ENCODE measurements at regions not wholly inside any gene's neighbourhood (a gene's known extent, or its start where the extent isn't known, plus 50 kb on each side); places are given as distances from the start of the nearest gene placed in this dataset.

DNA sequence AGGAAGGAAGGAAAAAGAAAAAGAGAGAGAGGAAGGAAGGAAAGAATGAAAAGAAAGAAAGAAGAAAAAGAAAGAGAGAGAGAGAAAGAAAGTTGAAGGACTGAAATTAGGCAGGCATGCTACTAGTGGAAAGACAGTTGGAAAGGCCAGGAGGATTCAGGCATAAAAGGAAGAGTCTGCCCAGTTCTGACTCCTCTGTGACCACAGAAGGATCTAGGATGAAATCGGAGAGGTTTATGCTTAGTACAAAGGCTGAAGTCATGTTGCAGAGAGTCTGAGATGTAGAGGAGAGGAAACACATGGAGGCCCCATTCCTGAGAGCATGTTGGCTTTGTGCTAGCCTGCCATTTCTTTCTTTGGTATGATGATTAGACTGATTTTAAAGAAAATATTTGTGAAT lies 246.5 kb upstream of the ARGLU1 start:
- ChIA-PET CTCF (no interaction called here), POLR2A (no interaction called here)

DNA sequence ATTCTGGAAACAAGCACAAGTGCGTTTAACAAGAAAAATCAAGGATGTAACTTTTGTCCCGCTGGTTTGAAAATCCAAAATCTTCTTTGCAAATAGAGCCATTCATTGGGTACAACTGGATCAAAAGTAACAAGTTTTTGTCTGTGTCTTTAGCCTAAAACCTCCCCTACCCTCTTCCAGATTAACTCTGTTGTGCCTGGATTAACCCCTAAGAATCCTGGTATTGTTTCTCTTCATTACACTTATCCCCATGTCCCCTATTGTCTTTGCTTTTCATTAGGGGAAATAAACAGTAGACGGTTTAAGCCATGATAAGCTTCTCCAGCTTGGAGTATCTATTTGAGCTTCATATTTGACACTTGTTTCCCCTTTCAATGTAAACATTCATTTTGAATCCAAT lies 242.1 kb upstream of the ARGLU1 start:
- POLR2A ChIA-PET: no interaction called here
- CTCF ChIA-PET: no interaction called here

DNA sequence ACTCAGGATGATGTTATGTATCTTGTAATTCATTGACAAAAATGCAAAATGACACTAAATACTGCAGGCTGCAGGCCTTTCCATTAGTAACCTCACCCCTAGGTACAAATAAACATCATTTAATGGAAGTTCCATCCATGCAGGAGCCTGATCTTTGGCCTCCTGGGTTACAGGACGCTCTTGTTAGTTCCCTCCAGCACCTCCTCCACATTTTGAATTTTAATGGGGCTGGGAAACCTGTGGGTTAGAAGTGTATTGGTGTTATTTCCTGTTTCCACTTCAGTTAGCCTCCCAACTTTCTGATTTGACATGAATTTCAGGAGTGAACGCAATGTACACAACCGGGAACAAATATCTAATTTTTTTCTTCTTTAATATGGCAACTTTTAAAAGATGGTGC lies 237.1 kb upstream of the ARGLU1 start:
- ChIA-PET POLR2A (no interaction called here), CTCF (no interaction called here)

DNA sequence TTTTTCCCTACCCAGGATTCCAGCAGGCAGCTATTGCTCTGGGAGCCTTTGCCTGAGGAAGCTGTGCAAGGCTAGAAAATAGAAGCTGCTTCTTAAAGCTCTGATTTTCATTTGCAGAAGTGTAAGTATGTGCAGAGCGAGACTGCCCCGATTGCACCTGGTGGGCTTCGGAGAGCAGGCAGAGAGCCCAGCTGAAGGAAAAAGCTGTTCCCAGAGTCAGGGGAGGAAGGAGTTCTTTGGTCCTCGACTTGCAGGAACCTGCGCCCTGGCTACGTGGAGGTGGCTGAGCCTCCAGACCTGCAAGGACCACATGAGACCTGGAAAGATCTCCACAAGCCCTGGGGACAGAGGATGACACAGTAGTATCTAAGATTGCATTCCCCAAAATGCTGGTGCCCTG lies 235.0 kb upstream of the ARGLU1 start:
- CTCF ChIA-PET: no interaction called here
- POLR2A ChIA-PET: no interaction called here

DNA sequence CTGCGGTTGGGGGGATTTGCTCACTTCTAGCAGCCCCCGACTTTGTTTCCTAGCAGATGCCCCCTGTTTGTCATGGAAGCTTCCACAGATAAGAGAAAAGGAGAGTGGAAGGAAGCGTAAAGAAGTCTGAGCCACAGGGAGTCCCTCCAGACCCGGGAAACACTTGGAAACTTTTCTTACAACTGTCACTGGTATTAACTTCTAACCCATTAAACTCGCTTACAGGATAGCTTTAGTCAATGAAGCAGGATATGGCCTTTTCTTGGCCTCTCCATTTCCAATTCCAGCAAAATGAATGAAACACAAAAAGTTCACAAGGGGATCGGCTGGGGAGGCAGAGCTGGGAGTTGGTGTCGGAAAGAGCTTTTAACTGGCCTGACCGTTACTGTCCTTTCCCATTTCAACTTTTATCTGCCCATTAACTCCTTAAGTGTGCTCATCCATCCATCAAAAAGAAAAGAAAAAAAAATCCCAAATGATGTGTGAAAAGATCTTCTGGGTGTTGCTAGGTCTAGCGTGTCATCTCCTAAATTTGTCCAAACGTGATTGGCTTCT lies 231.9 kb upstream of the ARGLU1 start:
- CTCF ChIA-PET: no interaction called here
- POLR2A ChIA-PET: no interaction called here

DNA sequence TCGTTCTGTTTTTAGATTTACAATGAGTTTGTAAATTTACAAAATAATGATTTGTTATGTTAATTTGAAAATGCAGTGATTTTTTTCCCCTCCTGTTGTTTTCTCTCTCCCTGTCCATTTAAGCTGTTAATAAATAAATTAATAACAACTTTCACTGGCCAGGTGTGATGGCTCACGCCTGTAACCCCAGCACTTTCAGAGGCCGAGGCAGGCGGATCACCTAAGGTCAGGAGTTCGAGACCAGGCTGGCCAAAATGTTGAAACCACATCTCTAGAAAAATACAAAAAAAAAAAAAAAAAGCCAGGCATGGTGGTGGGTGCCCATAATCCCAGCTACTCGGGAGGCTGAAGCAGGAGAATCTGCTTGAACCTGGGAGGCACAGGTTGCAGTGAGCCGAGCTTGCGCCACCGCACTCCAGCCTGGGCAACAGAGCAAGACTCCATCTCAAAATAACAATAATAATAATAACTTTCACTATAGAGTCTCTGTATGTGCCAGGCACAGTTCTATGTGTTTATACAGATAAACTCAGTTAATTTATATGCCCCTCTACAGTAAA lies 229.2 kb upstream of the ARGLU1 start:
- ChIA-PET CTCF (interaction anchor here (0.7 kb wide), 1 partner anchor 929 kb away, joined by 3 read pairs; no protein-coding TSS in a partner anchor), POLR2A (no interaction called here)

DNA sequence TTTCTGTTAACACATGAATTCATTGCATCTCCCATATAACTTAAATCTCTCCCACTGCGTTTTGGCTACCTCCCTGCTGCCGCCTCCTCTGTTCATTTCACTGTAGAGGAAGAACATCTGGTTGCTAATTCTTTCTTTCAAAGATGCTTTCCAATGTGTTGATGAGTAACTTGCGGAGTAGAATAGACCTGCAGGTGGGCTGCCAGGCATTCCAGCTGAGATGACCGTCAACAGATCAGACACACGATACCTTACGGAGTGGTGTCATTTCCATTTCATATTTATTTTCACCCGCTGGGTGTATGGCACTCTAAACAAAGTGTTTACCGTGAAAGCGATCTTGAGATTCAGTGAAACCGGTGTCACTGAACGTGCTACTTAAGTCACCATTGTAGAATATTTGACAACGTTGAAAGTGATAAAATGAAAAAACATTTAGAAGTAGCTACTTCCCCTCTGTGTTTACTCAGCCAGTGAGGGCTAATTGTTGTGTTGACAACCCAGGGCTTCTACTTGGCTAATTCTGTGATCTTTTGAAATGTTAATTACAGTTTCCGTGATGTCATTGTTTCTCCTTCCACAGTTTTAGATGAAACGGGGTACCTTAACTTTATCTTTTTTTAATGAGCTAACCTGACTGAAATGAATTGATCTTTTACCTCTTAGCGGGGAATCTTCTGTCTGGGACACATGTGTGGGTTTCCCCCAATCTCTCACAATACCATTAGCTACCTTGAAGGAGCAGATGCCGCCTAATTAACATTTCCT lies 228.5 kb upstream of the ARGLU1 start:
- CTCF ChIA-PET: interaction anchor here (0.7 kb wide), 1 partner anchor 929 kb away, joined by 3 read pairs; no protein-coding TSS in a partner anchor
- POLR2A ChIA-PET: no interaction called here

DNA sequence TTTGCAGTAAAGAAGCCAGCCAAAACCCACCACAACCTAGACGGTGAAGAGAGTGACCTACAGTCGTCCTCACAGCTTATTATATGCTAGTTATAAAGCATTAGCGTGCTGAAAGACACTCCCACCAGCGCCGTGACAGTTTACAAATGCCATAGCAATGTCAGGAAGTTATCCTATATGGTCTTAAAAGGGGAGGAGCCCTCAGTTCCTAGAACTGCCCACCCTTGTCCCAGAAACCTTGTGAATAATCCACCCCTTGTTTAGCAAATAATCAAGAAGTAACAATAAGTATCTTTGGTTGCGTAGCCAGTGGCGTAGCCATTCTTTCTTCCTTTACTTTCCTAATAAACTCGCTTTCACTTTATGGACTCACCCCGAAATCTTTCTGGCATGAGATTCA lies 227.9 kb upstream of the ARGLU1 start:
- ChIA-PET POLR2A (no interaction called here), CTCF (no interaction called here)

DNA sequence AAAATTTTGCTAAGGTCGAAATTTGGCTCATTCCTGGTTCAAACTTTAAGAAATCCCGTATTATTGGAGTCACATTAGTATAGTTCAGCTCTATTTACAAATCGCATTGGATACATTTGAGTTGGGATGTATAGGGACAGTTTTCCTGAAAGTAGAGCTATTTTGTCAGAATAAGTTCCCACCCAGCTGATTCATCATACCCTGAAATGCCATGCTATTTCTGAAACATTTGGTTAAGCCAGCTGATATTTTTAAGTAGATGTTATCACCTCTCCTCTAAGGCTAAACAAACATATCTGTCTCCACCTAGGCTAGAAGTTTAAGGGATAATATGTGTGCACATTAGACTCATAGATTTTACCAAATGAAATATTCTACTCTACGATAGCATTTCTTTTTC lies 226.2 kb upstream of the ARGLU1 start:
- POLR2A ChIA-PET: no interaction called here

DNA sequence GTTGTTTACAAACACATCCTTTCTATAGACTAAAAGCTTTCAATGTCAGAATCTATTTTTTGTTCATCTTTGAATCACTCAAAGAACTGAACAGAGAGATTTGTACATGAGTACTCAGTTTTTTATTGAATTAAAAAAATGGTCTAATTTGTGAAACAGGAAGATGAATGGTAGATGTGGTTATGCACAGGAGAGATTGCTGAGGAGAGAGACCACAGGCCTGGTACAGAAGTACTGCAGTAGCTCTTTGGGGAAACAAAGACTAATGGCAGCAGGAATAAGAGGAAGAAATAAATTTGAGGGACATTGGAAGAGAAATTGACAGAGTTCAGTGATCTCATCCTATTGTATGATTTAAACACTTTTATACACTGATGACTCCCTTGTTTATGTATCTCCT lies 222.0 kb upstream of the ARGLU1 start:
- ChIA-PET POLR2A (no interaction called here), CTCF (no interaction called here)

More for the DNA sequence above, 226.2 kb upstream of the ARGLU1 start:
- CTCF ChIA-PET: interaction anchor here (0.7 kb wide), 1 partner anchor 45 kb away, joined by 3 read pairs; no protein-coding TSS in a partner anchor

DNA sequence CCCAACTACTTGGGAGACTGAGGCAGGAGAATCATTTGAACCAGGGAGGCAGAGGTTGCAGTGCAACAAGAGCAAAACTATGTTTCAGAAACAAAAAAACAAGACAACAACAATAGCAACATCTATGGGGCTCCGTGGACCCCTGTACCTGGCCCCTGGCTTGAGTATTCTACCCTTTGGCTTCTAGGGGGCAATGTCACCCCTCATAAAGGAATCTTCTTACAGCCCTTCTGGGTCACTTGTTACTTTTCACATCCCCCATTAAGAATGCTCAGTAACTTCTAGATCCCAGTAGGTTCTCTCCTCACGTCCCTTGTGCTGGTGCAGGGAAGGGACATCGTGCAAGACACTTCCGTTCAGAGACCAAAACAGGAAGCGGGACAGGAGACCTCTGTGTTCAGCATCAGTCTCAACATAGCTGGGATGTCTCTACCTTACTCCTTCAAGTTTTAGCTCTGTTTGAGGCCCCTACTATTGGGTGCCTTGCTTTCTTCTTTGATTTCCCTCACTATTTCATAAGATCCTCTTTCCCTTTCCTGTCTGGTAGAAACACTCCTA lies 218.1 kb upstream of the ARGLU1 start:
- CTCF ChIA-PET: no interaction called here
- POLR2A ChIA-PET: no interaction called here

DNA sequence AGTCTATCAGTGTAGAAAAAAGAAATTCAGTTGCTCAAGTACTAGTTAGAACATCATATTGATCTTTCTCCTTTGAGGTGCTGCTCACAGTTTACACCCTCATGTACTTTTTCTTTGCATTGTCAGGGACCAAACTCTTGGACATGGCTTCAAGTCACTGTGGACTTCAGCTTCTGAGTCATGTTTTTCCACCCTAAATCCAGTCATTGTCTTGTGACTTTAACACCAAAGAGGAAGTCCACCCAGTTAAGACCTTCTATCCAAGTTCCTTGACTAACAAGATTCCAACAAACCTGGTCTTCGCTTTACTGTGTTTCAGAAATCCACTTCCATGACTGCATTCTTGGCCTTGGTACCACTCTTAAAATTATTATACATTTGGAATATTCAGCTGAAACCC lies 206.7 kb upstream of the ARGLU1 start:
- ChIA-PET POLR2A (no interaction called here), CTCF (no interaction called here)

DNA sequence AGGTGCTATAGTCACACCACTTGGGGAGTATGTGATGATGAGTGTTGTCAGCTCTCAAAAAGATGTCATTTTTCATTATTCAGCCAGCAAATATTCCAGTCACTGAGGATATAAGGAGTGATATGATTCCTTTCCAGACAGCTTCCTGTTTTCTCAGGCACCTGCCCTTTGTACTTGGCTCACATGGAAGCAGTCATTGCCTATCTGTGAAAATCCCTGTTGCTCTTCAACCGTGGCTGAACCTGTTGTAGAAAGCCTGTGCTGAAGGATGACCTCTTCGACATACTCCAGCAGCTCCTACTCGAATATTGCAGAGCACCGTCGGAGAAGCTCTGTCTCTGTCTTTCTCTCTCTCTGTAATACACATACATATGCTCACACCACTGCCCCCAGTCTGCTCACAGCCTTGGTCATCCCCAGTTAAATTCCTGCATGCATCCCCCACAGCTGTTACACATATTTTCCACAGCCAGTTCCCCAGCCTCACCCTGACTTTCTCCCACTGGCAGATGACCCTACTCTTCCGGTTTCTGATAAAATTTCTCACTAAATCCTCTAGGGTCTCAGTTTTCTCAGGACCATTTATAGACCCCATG lies 204.2 kb upstream of the ARGLU1 start:
- ChIA-PET CTCF (interaction anchor here (0.9 kb wide), 1 partner anchor 13 kb away, joined by 3 read pairs; no protein-coding TSS in a partner anchor), POLR2A (no interaction called here)

DNA sequence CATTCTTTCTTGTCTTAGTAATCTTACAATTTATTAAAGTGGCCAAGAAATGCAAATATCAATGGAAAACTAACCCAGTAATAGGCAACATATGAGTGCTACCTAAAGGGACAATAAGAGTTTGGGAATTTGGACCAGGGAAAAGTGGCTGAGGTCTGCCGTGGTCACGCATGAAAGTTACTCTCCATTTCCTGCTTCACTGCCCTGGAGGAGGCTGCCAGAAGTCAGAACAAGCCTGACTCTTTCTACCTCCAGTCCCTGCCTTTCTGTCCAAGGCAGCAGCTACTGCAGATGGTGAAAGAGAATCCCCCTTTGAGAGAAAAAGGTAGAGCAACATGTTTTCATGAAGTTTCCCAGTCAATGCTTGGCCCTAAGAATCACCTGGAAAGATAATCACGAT lies 201.1 kb upstream of the ARGLU1 start:
- ChIA-PET POLR2A (no interaction called here), CTCF (no interaction called here)

DNA sequence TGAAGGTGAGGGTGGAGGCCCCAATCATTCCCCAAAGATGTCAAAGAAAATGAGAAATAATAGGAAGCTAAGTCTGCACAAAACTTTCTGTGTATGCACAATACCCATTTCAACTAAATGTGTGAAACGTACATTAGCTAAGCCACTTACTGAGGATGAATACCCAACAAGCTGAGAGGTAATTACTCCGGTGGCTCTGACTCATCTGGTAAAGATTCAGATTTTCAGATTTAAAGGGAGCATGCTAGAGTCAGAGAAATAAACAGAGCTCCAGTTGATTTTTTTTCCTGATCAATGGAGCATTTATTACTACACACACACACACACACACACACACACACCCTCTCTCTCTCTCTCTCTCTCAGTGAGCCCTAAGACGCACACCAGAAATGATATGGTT lies 194.8 kb upstream of the ARGLU1 start:
- CTCF ChIA-PET: no interaction called here
- POLR2A ChIA-PET: no interaction called here

DNA sequence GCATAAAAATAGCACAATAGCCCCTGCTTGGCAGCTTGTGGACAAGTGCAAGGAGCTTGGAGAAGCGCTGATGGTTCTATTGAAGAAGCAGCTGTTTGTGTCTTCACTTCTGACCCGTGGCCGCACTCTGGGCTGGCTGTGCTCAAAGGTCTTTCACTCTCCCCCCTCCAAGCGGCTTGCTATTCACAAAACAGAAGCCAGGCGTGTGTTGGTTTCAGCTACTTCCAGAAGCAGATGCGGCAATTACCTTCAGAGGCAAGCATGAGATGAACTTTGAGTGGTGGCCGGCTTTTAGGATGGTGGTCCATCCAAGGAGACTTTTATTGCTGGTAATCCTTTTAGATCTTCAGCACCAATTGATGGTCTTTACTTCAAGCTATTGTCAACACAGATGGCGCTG lies 188.5 kb upstream of the ARGLU1 start:
- ChIA-PET CTCF (no interaction called here), POLR2A (no interaction called here)

DNA sequence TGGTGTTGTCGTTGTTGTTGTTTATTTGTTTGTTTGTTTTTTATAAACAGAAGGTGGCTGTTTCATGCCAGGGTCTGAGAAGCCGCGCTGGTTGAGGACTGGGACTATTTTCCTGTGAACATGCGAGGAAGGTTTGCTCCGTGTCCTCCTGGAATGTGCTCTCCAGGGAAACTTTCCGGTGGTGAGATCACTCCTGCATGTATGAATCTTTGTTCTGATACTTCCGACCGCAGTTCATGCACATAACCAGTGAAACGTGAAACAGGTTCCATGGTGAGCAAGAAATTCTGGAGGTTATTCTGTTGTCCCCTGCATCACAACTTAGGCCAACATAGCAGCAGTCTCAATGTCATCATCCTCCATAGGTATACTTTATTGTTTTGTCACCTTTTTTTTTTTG lies 187.6 kb upstream of the ARGLU1 start:
- POLR2A ChIA-PET: no interaction called here
- CTCF ChIA-PET: no interaction called here

DNA sequence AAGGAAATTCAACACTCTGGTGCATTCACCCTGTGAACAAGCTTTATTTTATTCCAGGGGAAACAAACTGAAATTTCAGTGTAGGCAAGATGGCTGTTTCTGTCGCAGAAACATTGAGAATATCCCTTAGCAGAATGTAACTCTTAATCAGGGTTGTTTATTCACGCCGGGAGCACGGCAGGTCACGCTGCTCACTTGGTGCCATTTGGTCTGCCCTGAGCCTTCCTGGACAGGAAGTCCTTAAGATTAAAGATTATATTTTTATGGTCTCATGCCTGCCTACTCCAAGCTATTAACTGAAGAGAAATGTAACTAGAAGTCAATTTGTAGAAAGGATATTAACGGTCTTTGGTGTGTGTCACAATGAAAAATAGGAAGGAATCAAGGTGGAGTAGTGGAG lies 185.3 kb upstream of the ARGLU1 start:
- ChIA-PET POLR2A (no interaction called here), CTCF (no interaction called here)

DNA sequence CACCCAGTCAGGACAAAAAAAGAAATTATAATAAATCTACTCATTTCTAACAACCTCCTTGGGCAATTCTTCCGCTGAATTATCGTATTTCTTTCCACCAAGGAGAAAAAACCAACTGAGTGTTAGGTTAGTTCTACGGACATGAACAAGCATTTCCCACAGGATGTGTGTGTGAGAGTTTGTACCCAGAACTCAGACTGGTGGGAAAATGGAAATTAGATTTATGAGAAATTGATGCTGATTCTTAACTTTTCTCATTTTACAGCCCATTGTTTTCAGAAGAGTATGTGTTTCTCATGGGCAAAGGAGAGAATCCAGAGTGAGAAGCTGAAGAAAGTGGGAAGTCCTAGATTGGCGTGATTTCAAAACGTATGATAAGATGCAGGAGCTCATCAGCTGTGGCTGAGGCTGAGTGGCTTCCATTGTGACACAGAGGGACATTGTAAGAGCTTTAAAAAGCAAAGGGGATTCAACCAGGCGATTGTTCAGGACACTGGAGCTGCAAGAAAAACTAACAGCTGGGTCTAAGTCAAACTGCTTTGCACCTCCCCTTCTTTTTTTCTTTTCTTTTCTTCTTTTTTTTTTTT lies 184.7 kb upstream of the ARGLU1 start:
- ChIA-PET POLR2A (no interaction called here), CTCF (no interaction called here)

DNA sequence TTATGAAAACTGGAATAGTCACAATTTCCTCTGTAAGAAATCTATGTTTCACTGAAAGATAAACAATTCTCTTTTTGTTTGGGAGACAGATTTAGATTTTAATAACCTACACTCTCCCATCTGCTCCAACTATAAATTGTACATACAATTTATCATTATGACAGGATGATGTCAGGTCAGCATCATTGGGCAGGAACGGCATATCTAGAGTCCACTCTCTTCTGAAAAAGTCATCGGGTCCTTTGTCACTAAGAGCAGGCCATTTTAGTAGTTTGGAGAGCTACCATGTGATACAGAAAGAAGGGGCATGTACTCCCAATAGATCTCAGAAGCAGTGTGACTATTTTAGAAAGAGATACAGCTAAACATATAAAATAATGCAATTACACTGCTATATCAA lies 180.8 kb upstream of the ARGLU1 start:
- ChIA-PET CTCF (interaction anchor here (0.6 kb wide), 1 partner anchor 46 kb away, joined by 3 read pairs; no protein-coding TSS in a partner anchor), POLR2A (no interaction called here)

DNA sequence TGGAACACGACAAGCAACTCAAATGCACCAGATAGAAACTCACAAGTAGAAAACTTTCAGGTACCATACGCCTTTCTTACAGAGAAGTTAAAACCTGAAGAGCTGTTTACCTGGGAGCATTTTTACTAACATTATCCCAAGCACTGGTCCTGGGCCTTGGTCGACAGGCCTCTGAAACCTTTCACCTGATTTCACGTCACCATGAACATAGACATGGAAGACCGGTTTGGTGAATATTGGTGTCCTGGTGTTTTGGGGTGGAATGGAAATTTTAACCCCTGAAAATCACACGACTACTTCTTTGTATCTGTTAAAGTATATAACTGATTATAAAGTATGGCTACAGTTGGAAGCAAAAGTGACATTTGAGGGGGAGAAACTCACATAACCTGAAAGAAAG lies 176.6 kb upstream of the ARGLU1 start:
- POLR2A ChIA-PET: no interaction called here
- CTCF ChIA-PET: no interaction called here
